Small intestine (tissue), 7 donors: ENCODE measurements at regions not wholly inside any gene's neighbourhood (a gene's known extent, or its start where the extent isn't known, plus 50 kb on each side); places are given as distances from the start of the nearest gene placed in this dataset.

ENCODE experiments used
- DNase-seq, 2 donors: peaks; one replicate each; pipeline versions ENCODE4 v3.0.0 to v3.0.0-alpha.2; 2013
- FAIRE-seq: peaks from 2 replicates; lab custom pipeline; 2012; peaks lifted over from hg19 to GRCh38; lab: Jason Lieb, UNC
- H3K27ac ChIP-seq, 3 donors: one replicate each; pipeline ENCODE4 v1.5.1; 2013; ENCODE audit warnings: low read length in 2 of 3, mild to moderate bottlenecking in 2 of 3, control low read depth in 1 of 3, inconsistent platforms in 1 of 3, low read depth in 1 of 3, moderate library complexity in 1 of 3
- H3K27me3 ChIP-seq, 3 donors: one replicate each; pipeline ENCODE4 v1.6.1; 2013; ENCODE audit warnings: low read length in 3 of 3, inconsistent platforms in 1 of 3; ENCODE audit not compliant: control insufficient read depth in 3 of 3, insufficient read depth in 3 of 3
- H3K36me3 ChIP-seq, 3 donors: one replicate each; pipeline ENCODE4 v1.6.1; 2013; ENCODE audit warnings: low read length in 3 of 3, inconsistent platforms in 1 of 3, low read depth in 1 of 3, mild to moderate bottlenecking in 1 of 3, moderate library complexity in 1 of 3; ENCODE audit not compliant: control insufficient read depth in 3 of 3, insufficient read depth in 2 of 3
- H3K4me1 ChIP-seq, 3 donors: one replicate each; pipeline ENCODE4 v1.6.1; 2013; ENCODE audit warnings: low read length in 2 of 3, inconsistent platforms in 1 of 3, low read depth in 1 of 3, mild to moderate bottlenecking in 1 of 3, moderate library complexity in 1 of 3; ENCODE audit not compliant: control insufficient read depth in 3 of 3, insufficient read depth in 2 of 3
- H3K4me3 ChIP-seq, 3 donors: one replicate each; pipeline ENCODE4 v1.5.1; 2013; ENCODE audit warnings: low read length in 3 of 3, control low read depth in 1 of 3, inconsistent platforms in 1 of 3, low read depth in 1 of 3, mild to moderate bottlenecking in 1 of 3, moderate library complexity in 1 of 3
- H3K9me3 ChIP-seq, 2 donors: one replicate each; pipeline ENCODE4 v1.6.1; 2013; ENCODE audit warnings: low read depth in 1 of 2, low read length in 1 of 2; ENCODE audit not compliant: control insufficient read depth in 2 of 2, insufficient read depth in 1 of 2
- WGBS, 3 donors: extraction: QIAGEN DNeasy Blood & Tissue Kit; methylation state at CpG; one replicate each; pipeline ENCODE4 v1.1.7; 2013; 5-methylcytosine and 5-hydroxymethylcytosine counted together
- donor health status: healthy with polysubstance abuse.
- donor health status: control.
- donor health status: control.
- donor health status: Bipolar disorder and iron deficiency.
- donor health status: healthy.

DNA sequence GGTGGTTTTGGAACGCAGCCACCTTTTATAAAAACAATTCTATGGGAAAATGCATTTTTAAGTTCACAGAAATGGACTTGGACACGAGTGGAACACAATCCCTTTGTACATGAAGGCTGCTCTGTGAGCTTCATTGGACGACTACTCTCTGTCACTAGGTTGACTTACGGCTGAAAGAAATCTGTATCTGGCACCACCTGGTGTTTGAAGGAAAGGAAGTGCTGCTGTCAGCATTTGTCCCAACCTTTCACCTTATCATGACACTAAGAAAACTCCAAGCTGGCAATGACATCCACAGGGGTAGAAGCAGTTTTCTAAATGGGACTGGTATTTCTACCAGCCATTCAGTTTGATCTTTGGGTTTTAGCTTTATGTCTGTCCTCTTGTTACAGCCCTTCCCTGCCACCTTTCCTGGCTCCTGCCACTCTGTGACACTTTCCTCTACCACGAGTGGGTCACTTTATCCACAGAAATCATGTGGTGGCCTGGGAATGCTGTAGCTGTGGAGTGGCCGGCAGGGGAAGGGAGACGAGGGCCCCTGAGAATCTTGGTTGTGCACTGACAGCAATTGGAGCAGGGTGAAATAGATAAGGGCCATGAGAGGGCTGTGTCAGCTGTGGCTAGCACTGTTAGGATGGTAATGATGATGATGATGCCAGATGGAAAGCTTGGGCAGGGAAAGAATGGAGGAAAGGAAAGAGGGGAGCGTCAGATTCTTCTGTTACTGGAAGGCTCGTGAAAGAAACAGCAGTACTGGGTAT, 85.2 kb downstream of the TBX19 start:
- H3K27me3 ChIP-seq = no peaks in the 10 kb centered on the region
- H3K4me3 ChIP-seq = no peak overlapping the region
- FAIRE-seq (no peak), DNase-seq (peak; percentile 55 to 58)
- H3K27ac ChIP-seq = no peak overlapping the region
- WGBS, 3 donors = 54 to 67% (median 60%) methylated on average over 9 of the region's 9 CpGs
- peaks cover 0 to 3% (median 0%) of the 10 kb centered on the region in 3 donors for H3K4me1 ChIP-seq
- no peaks in the 10 kb centered on the region for H3K36me3 ChIP-seq
- H3K9me3 ChIP-seq = no peaks in the 10 kb centered on the region
